HG03442 (cell line): ENCODE measurements at regions not wholly inside any gene's neighbourhood (a gene's known extent, or its start where the extent isn't known, plus 50 kb on each side); places are given as distances from the start of the nearest gene placed in this dataset.

Experiments used
- ATAC-seq: cut with Tn5 transposase; IDR thresholded peaks from one replicate; pipeline ENCODE4 v1.9.1; 2021; ENCODE audit warnings: mild to moderate bottlenecking, moderate library complexity; ENCODE audit not compliant: unreplicated experiment

DNA sequence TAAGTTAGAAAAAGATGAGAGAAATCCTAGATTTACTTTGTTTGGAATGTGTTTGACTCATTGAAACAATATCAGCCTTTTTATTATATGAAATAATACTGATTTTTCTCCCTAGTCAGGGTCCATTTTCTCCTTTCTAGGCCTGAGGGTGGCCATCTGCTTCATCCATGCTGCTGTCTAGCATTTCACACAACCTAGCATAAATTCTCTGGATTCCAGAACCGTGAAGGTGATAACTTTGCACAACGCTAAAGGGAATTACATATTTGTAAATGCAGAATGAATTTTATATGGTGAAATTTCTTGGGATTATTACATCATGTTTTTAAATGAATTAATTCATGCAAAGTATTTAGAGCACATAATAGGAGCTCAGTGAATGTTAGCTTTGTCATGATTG is 505.1 kb downstream of the INHBA start:
- no peak for ATAC-seq

DNA sequence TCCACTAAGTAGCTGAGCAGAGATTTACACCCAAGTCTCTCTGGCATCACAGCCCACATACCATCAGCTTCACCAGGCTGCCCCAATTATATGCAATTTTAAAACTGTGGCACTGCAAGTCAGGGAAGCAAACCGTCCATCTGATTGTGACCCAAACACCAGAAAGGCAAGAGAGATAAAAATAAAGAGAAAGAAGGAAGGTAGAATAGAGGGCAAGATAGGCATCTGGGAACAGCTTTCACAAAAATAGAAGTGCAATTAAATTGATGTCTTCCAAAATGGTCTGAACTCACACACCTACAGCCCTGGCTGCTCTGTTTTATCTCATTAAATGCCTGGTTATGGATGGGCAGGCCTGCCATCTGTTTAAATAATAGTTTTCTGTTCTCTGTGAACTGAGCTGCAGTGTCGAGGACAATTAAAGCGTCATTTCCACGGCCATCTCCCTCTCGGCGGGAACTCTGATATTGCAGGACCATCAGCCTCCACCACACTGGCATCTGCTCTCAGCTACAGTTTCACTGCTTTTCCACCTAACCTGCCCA is 509.1 kb downstream of the INHBA start:
- no peak for ATAC-seq

DNA sequence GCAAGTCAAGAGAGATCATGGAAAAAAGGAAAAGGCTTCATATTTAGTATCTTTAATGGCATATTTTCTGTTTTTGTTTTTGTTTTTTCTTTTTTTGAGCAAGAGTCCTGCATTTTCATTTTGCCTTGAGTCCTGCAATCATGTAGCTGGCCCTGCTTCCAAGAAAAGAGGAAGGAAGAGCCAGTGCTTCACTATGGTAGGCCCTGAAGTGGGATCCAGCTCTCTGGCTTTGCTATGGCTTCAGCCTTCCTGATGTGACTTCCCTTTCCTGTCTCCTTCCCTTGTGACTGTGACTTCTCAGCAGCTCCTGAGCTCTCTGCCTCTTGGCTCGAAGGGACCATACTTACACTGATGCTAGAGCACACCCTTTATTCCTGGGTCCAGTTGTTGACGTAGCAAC is 512.3 kb downstream of the INHBA start:
- no peak for ATAC-seq

DNA sequence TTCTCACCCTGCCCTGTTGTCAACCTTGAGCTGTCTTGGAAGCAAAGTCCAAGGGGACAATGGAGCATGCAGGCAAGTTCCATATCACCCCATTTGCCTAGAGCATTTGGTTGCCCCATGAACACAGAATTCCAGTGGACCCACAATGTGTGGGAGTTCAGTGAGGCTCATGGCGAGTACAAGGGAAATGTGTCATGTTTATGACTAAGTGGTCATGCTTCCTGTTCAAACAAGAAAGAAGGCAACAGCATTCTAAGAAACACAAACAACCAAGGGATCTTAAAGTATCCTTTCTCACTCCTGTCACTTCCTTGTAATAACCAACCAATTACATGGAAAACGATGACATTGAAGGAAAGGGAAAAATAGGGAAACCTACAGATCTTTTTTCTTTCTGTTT is 513.0 kb downstream of the INHBA start:
- ATAC-seq, result no peak

DNA sequence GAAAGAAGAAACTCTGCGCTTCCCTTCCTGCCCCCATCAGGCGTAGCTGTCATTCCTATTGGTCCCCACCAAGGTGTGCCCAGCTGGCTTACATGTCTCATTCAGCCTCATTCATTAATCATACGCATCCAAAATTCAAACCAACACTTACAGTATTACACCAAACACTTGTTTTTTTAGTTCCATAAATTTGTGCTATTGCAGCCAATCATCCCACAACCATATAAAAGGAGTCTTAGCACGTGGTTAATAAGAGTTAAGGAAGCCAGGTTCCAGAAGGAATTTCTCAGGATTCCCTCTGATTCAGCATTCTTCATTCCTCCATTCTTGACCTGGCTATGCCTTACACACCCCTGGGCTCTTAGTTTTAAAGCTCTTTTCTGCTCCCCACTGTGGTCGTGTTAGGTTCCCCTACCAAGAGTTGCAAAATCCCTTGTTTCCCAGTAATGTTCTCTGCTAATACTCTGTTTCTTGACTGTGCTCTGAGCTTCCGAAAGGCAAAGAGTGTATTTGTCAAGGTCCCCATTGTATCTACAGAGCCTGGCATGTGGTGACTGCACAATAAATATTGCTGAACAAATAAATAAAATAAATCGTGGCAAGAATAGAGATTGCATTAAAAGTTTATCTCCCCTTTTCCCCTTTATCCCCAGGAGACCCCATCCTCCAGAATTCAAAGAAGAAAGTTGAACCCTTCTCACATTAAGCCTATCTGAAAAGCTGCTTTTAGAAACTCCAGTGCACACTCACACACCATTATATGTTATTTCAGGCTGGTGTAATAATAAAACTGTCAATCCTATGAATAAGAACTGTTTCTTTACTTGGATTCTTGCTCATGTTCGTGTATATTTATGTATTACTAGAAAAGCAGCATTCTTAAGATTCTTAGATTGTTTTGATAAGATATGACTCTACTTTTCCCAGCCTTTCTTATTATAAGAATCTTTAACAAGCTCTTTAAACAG is 514.4 kb downstream of the INHBA start:
- ATAC-seq, result no peak

DNA sequence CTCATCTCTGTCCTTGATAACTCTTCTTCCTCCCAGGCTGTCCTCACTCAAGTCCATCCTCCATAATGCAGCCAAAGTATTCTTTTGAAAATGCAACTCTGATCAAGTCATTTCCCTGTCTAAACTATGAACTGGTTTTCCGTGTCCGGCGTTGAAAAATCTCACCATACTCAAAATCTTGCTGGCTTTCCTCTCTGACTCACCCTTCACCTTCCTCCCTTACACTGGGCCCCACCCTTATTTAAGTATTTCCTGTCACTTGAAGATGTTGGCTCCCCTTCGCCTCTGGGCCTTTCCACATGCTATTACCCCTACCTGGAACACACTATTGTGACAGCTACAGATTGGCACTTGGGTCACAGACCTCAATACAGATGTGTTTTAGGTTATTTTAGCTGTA is 515.6 kb downstream of the INHBA start:
- ATAC-seq, result no peak

DNA sequence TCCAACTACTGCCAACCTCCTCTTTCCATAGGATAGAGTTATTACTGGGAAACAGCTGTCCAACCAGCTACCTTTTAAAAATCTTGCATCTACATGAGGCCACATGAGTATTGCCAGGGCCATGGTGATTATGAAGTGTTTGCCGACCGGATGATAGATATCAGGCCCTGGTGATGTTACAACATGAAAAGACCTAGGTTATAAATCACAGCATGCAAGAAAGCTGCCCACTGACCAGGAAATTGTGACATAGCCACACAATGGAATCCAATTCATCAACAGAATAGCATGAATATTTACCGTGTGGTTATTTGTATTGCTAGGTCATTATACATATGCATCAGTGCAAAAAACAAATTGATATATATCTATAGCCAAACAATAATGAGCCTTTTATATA is 517.0 kb downstream of the INHBA start:
- no peak for ATAC-seq

DNA sequence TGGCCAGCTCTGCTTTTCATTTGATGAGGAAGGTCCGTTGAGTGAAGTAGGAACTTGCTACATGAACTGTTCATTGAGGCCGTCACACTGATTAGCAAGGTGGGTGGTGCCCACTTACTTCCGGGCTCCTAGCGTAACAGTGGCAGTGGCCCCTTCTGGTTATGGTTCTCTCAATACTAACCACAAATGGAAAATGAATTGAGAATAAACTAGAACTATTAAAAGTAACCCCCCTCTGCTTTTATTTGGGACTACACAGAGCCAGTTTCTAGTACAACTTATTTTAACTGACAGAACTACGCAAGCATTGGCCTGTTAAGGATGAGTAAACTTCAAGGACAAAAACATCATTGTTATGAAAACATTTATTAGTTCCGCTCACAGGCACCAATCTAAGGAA is 519.1 kb downstream of the INHBA start:
- no peak for ATAC-seq

DNA sequence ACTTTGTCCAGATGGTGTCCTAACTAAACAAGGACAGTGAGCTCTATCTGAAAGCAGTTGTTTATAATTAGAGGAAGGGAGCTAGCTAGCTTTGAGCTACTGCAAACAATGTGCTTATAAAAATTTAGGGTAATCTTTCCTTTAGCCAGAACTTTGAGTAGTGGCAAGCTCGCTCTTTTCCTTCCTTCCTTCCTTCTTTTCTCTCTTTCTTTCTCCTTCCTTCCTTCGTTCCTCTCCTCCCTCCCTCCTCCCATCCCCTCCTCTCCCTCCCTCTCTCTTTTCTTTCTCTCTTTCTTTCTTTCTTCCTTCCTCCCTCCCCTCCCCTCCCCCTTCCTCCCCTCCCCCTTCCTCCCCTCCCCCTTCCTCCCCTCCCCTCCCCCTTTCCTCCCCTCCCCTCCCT is 520.1 kb downstream of the INHBA start:
- no peak for ATAC-seq

DNA sequence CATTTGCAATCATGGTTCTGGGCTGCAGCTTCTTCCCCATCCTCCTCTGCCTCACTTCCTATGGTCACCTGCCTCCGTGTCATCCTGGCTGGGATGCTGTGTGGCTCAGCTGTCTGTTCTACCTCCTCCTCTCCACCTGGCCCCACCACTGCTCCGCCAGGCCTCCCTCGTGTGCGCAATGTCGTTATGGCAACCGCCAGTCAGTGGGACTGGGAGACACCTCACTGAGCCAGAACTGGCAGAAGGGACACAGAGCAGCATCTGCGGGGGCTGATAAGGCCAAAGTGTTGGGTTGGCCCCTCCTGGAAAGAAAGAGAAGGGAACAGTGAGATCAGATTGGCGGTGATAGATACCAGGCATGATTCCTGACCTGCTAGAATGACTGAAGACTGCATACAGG is 527.5 kb downstream of the INHBA start:
- no peak for ATAC-seq

DNA sequence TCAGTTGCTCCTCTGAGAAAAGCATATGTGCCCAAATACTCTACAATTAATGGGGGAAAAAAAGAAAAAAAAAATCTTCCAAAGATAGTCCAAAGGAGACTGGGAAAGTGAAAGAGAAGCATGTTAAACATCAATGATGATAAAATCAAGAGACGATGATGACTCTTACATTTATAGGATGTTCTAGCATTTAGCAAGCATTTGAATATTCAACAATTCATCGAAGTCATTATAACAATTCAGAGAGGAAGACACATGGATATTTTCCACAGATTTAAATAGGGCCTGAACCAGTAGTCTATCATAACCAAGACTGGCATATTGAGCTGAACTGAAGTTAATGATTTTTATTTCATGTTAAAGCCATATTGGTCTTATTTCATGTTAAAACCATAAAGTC is 528.4 kb downstream of the INHBA start:
- ATAC-seq, result no peak

DNA sequence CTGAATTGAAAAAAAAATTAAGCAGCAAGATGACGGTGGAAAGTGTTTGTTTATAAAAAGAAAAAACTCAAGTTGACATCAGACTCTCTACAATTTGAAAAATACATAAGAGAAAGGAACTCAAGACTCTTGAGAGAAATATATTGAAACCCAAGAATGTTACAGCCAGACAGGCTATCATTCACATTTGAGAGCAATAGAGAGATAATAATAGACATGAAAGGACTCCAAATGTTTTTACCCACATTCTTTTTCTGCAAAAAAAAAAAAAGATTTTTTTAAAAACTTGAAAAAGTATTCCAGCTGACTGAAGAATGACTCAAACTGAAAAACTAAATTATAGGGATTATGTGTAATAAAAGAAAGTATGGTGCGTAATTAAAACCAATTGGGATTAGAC is 532.4 kb downstream of the INHBA start:
- ATAC-seq, result no peak

DNA sequence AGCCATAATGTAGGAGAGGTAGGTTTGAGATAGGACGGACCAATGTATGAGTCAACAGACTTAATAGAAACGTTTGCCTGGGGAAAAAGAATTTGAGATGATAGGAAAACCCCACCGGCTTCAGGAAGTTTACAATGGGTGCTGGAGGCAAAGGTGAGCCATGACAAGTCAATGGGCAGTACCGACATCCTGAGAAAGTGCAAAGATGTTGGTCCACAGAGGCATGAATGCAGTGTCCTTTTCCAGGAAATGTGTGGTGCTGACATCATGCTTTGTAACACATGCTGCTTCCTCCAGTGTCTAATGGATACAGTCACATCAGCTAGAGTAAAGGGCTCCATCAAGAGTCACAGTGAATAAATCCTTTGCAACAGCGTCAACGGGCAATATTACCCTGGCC is 533.6 kb downstream of the INHBA start:
- ATAC-seq, result no peak

DNA sequence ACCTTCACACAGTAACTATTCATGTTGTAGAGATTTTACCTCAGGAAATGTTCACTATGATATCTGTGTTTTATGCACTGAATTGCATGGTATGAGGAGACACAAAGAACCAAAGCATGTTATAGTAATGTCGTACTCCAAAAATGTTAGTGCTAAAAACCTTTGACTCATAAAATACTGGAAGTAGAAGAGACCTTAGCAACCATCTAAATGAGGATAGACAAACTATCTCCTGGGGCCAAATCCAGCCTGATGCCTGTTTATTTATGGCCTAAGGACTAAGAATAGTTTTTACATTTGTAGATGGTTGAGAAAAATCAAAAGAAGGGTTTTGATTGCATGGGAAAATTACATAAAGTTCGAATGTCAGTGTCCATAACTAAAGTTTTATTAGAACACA is 535.1 kb downstream of the INHBA start:
- no peak for ATAC-seq

DNA sequence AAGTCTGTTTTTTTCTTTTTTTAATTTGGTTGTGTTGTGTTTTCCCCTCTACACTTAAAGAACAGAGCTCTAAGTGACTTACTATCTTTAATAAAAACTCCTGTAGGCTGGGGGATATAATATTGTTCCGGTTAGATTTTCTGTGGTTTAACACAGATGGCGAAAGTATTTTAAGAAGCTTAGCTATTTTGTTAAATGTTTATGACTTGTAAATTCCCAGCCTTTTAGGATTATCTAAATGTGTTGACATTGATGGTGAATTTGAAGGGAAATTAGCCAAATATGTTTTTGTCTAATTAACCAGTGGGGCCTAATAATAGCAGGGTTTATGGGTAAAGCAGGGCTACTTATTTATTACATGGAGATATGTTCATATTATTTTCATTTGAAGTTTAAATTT is 538.5 kb downstream of the INHBA start:
- ATAC-seq, result no peak

DNA sequence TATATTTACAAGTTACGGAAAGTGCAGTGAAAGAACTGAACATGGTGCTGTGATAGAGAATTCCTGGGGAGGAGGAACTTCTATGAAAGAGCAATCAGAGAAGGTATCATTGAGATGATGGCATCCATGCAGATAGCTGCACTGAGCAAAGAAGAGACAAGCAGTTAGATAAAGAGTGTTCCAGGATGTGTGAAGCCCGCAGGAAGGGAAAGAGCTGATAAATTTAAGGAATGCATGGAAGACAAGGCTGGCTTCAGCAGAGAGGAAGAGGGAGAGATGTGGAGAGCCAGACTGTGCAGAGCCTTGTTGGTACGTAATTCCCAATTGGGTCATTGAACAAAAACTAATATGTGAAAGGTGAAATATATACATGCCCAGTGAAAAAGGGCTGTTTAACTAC is 538.9 kb downstream of the INHBA start:
- ATAC-seq, result no peak

DNA sequence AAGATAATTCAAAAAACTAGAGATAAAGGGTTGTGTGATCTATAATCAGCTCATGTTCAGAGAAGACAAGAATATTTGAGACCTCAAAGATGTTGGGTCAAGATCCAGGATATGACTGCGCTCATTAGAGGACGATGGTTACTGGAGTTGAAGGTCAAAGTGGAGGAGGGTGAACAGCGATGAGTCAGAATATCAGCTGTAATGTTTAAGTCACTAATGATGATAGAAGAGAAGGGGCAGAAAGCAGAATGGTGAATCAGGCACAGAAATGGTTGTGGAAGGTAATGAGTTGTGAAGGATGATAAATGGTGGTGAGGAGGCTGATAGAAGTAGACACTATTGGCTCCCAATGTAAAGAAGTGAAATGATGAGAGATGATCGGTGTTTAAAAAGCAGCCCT is 540.3 kb downstream of the INHBA start:
- no peak for ATAC-seq

DNA sequence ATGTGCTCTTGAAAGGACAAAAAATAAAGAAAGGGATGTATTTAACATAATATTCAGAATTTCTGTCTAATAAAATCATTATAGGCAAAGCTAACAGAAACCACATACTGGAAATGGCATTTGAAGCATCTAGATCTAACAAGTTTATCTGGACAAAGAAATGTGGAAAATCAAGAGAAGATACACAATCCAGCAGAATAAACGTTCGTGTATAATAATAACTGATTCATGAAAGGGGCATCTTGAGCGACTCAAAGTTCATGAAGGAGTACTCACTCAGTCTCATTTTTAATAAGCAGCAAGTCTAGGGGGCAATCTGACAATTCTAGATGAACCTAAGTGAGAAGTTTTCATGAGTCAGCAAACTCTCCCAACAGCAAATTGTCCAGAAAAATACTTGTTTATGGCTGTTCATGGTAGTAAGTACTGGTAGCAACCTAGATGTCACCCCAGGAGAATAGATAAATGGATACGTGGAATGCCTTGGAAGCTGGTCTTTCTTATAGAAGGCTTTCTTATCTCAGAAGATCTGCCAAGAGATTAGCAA is 541.8 kb downstream of the INHBA start:
- ATAC-seq, result no peak

DNA sequence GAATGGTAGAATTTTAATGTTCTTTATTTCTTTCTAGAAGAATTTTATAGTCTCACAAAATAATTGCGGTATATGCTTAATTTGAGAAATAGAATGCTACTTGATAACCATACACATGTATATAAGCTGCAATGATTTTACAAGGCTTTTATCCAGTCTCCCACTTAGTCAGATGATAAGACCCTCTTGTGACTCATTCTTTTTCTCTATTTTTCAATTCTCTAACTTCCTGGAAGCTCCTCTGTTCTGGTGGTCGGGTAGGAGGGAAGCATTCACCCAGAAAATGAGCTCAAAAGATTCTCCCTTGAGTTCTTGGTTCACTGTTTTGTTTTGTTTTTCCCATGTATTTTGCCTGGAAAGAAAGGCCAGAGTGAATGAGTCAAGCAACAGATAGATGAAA is 546.6 kb downstream of the INHBA start:
- ATAC-seq, result no peak

DNA sequence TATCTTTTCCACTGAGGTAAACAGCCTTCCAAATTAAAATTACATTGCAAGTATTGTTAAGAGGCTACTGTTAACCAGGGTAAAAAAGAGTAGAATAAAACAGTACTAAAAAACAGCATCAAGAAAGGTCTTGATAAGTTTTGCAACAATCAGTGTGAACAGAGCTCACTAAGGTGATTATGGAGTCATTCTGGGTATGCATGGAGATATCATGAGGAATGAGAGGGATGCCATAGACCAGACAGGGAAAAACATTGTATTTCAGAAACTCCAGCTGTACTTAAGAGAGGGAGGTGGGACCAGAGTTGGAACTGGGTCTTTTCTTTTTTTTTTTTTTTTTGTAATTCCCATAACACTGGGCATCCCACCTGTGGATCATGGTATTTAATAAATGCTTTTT is 549.6 kb downstream of the INHBA start:
- no peak for ATAC-seq

DNA sequence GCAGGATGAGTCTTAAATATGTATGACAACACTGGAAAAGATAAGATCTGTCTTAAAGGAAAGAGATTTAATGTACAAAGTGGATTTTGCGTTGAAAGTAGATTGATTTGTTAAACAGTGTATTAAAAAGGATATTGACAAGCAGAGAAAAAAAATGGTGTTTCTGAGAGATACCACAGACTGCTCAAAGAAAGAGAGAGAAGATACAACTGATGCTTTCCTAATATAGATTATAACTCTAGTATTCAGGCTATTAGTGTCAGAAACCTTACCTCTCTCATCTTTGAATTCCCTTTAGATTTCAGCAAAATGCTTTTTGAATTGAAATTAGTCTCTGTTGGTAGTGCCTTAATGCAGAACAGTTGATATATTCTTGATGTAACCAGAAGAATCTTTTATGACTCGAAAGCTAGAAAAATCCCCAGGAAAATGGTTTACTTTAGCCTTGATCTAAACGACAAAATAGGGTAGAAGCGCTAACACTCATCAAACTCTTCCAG is 550.7 kb downstream of the INHBA start:
- no peak for ATAC-seq

DNA sequence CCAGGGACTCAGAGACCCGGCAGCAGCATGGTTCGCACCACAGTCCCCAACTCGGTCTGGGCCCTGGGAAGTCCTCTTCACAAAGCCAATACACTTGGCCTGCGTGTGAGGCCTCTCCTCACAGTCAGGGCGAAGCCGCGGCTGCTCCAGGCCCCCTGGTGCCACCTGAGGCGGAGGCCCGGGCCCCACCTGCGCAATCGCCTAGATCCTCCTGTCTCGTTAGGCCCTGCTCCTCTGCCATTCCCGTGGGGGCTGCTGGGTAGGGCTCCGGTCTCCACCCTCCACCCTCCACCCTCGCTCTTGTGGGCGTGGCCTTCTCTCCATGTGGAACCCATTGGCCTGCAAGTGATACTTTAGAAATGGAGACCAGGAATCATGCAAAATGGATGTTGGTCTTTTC is 553.3 kb downstream of the INHBA start:
- ATAC-seq, result no peak
